DMS53 (cell line): ENCODE measurements at regions not wholly inside any gene's neighbourhood (a gene's known extent, or its start where the extent isn't known, plus 50 kb on each side); places are given as distances from the start of the nearest gene placed in this dataset.

ENCODE experiments used
- DNase-seq: peaks from one replicate; lab custom pipeline; 2025; lab: John Stamatoyannopoulos, UW

- DNase-seq: no peak
Measured at GRCh38 chr12:124162151-124163110, 132.5 kb upstream of the RFLNA start.

DNA sequence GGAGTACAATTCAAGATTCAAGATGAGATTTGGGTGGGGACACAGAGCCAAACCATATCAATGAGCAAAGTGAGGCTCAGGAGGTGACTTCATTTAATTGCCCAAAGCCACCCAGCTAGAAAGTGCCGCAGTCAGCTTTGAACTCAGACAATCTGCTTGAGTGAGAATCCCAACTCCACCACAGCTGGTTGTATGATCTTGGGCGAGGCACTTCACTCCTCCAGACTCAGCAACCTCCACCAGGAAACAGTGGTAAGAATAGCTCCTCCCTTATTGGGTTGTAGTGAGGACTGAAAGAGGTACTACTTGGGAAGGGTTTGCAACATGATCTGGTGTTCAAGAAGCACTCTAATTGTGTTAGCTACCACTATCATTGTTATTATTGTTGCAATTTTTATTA lies 129.2 kb upstream of the RFLNA start:
- DNase-seq: no peak

DNA sequence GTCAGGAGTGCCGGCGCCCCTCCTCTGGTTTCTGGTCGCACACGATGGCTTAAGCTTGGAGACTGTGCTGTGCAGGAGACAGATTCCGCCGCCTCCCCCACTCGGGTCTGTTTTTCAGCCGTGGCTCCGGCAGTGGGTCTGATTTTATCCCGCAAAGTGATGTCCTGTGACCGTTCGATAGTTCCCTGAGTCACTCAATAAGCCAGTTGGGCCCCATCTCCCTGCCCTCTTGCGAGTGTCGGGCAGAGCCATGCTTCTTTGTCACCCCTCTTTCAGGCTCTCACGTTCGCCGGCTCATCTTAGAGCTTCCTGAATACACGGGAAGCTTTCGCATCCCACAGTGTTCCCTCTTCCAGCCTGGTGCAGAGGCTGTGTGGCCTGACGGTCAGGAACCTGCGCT lies 127.8 kb upstream of the RFLNA start:
- no peak for DNase-seq

DNA sequence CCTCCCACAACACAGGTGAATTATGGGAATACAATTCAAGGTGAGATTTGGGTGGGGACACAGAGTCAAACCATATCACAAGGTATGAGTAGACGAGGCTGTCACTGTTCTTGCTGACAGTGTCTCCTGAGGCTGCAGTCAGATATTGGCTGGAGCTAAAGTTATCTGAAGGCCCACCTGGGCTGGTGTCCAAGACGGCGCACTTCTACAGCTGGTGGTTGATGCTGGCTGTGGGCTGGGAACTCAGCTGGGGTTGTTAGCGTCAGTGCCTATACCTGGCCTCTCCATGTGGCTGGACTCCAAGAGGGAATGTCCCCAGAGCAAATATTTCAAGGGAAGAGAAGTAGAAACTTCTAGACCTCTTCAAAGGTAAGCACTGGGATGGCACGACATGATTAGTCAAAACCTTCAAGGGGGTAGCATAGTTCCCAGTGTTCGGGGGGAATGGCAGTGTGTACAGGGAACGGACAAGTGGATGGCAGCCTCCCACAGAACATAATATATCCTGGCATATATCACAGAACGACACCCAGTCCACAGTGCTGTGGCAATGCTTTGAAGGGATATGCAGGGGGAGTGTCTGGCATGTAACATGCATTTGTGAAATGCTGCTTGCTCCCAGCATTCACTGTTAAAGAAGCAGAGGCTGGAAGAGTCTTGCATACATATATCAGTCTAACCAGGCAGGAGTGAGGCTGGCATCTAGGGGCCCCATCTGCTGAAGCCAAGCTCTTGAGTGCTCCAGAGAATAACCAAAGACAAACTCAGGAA lies 126.7 kb upstream of the RFLNA start:
- no peak for DNase-seq

DNA sequence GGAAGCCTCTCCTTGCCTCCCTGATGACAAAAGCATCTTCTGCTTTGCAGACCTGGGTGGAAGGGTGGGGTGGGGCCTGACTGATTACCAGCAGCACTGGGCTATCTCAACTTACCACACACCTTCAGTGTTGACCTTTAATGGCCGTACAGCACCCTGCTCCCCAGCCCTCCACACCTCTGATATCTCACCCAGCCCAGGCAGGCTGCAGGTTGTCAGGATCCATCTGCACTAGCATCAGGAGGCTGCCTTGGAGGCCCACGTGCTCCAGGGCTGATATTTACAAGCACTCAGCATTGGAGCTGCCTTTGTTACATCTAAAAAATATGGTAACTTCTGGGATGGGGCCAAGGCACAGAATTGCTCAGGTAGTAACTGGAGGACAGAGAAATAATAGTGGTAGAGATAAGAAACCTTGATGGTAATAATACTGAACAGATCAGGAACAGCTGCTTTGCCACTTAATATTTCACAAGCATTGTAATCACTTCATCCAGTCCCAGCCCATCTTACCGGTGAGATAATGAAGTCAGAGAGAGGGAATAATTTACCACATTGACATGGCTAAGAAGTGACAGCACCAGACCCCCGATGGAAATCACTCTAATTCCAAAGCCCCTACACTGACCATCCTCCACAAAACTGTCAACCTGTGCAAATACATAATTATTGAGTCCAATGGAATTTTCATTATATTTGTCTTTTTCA lies 125.2 kb upstream of the RFLNA start:
- no peak for DNase-seq

DNA sequence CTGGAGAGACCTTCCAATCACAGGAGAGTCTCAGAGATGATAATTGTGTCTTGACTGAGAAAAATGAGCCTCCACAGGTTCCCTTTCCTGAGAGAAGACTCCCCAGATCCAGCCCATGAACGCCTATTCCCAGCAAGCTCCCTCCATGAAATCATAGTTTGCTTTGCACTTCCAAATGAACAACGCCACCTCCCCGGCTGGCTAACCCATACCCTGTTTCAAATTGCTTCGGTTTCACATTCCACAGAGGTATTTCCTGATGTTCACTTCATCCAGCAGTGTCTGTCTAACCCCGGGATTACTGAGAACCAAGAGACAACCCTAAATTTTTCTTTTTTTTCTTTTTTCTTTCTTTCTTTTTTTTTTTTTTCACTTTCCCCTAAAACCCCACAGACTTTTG lies 124.1 kb upstream of the RFLNA start:
- no peak for DNase-seq

- DNase-seq: no peak
Measured at GRCh38 chr12:124171231-124171979, 123.5 kb upstream of the RFLNA start.

GRCh38 chr12:124172636-124173035 lies 122.3 kb upstream of the RFLNA start:
- DNase-seq: no peak

GRCh38 chr12:124173692-124174091 lies 121.2 kb upstream of the RFLNA start:
- no peak for DNase-seq

DNA sequence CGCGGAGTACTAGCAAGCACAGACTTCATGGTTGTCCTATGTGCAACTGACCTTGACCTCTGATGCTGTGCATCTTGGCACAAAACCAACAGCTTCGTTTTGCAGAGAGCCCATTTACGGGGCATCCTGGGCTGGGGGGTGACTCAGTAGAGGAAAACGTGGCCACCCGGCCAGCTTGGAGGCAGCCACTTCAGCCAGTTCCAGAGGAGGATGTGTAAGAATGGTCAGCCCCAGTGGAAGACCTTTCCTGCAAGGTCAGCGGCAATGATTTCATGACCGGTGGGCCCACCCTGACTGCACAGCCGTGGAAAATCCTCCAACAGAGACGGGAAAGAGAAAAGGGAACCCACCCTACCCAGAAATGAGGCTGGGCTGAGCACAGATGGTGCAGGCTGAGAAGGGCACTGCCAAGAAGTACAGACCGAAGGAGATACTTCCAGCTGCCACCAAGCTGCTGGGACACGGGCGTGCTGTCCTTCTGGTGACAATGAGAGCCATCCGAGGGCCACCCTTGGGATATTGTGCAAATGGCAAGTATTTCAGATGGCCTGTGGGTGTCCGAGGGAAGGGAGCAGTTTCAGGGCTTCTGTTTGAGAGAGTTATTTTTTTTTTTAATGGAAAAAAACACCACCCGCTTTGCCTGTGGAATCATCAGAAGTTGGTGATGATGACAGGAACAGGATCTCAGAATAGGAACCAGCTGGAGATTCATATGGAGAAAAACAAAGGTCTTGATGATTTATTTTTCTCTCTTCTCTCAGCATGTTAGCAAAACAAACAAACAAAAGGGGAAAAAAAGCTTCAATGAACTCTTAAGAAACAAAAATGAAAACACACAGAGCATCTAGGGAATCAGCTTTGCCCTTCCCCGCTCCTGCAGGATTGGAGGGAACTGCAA lies 120.2 kb upstream of the RFLNA start:
- DNase-seq: no peak

DNA sequence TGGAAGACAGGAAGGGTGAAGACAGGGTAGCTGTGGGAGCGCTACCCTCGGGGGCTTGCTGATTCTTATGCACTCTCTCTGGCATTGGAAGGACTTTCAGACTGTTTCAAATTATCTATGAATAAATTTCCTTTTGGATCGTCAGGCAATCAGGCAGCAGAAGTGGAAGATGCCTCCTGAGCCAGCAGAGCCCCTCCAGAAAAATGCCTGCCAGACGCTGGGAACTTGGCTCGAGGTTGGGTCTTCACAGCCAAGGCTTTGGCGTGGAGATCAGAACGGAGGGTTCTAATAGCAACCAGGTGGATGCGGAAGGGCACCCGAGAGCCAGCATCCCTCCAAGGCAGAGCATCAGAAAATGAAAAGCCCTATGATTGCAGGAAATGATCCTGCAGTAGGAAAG lies 119.2 kb upstream of the RFLNA start:
- DNase-seq: no peak

DNA sequence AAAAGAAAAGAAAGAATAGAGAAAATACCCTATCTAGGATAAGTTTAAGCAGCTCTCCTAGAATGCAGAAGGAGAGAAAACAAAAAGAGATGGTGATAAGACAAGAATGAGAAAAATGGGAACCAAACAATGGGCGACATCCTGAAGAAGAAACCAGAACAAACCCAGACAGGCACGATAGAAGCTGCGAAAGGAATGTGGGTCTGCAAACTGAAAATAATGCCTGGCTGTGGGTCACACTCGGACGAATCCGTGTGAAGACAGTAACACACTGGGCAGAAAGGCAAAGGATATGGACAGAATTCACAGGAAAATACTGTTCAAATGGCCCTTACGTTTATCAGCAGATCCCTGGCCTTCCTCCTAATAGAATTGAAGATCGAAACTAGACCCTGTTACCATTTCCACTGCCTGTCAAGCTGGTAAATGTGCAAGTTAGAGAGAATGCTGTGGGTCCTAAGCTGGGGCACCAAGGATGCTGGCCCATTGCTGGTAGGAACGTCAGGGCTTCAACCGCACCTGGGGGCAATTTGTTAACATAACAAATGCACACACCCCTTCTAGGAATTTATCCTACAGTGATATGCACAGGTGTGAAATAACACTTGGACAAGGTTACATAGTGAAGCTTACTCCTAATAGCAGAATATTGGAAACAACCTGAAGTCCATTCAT lies 117.5 kb upstream of the RFLNA start:
- no peak for DNase-seq

DNA sequence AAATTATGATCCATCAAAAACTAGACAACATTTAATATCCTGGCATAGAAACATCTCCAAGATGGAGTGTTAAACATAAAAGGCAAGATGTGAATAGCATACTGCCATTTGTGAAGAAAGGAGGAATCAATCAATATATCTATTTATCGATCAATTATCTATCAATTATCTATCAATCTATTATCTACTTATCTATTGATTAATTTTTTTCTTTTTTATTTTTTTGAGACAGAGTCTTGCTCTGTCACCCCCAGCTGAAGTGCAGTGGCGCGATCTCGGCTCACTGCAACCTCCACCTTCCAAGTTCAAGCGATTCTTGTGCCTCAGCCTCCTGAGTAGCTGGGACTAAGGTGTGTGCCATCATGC lies 117.0 kb upstream of the RFLNA start:
- DNase-seq: no peak

DNA sequence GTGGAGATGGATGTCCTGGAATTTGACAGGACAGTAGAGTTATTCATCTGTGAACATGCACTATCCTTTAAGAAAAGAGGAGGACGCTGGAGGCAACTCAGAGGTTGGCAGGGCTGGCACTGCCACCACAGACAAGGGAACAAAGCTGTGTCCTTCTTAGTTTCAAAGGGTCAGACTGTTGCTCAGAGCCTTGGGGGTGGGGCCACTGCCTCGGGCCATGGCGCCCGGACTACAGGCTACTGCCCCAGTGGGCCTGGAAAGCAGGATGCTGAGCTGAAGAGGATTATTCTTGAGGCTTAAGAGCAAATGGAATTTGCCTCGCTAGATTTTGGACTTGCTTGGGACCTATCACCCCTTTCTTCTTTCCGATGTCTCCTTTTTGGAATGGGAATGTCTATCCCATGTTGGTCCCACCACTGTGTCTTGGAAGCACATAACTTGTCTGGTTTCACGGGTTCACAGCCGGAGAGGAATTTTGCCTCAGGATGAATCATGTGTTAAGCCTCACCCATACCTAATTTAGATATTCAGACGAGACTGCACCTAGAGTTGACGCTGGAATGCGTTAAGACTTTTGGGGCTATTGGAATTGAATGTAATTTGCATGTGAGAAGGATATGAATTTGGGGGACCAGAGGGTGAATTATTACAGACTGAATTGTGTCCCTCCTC lies 114.8 kb upstream of the RFLNA start:
- no peak for DNase-seq

- no peak for DNase-seq
Measured at GRCh38 chr12:124183172-124183571, 111.7 kb upstream of the RFLNA start.

GRCh38 chr12:124184456-124184855 lies 110.4 kb upstream of the RFLNA start:
- DNase-seq: peak; percentile 31

DNA sequence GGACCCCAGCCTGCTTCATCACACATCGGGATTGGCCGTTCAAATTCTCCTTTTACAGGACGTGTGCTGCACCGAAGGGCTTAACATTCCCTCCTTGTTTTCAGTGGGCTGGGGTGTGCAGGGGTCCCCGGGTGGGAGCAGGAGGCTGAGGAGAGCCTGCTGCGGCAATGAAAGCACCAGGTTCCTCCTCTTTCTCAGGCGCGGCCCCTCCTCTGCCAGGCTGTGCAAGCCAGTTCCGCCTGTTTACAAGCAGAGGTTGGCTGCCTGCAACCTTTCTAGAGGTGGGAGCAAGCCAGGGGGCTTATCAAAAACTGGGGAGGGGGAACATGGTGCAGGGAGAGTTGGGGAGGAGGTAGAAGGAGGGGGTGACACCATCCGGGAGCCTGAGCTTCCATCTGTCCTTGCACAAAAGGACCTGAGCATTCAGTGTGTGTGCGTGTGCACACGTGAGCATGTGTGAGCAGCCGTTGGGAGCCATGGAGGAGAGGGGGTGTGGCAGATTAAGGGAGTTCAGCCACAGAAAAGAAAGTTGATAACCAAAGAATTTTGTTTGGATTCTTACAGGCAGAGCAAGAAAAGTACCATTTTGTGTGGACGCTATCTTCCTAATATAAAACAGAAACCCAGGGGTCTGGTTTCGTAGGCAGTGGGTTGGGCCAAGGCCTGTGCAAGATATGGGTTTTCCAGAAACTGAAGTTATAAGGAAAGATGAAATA lies 108.8 kb upstream of the RFLNA start:
- no peak for DNase-seq

GRCh38 chr12:124188084-124188483 lies 106.8 kb upstream of the RFLNA start:
- DNase-seq: no peak
